Right cardiac atrium (tissue), 5 donors: ENCODE measurements at regions not wholly inside any gene's neighbourhood (a gene's known extent, or its start where the extent isn't known, plus 50 kb on each side); places are given as distances from the start of the nearest gene placed in this dataset.
"Not testable (repeated sequence)": the region's sequence is repeated elsewhere in the genome, so short reads cannot be mapped to it uniquely, and the experiment has no call there.

Experiments
- ATAC-seq, 2 donors: fragments of 200-7000 bp; cut with Tn5 transposase; one replicate each; pipeline versions ENCODE4 v1.8.0 to v1.9.1; 2020; ENCODE audit warnings: moderate library complexity in 2 of 2, mild to moderate bottlenecking in 1 of 2
- DNase-seq, 3 donors: peaks; one replicate each; pipeline ENCODE4 v3.0.0-alpha.2; 2020
- H3K27ac ChIP-seq: one replicate; pipeline ENCODE4 v1.5.1; 2013; ENCODE audit warnings: mild to moderate bottlenecking, low read length, control low read depth, moderate library complexity
- H3K27me3 ChIP-seq: one replicate; pipeline ENCODE4 v1.6.1; 2013; ENCODE audit not compliant: control insufficient read depth, insufficient read depth
- H3K4me1 ChIP-seq: one replicate; pipeline ENCODE4 v1.6.1; 2013; ENCODE audit warnings: low read length; ENCODE audit not compliant: control insufficient read depth, insufficient read depth
- H3K4me3 ChIP-seq: one replicate; pipeline ENCODE4 v1.5.1; 2013; ENCODE audit warnings: low read length, control low read depth
- H3K9me3 ChIP-seq: one replicate; pipeline ENCODE4 v1.6.1; 2013; ENCODE audit warnings: low read length; ENCODE audit not compliant: control insufficient read depth
- WGBS: extraction: QIAGEN DNeasy Blood & Tissue Kit; methylation state at CpG from one replicate; pipeline ENCODE4 v1.1.7; 2013; 5-methylcytosine and 5-hydroxymethylcytosine counted together
- intact Hi-C, 4 donors: fragments of 100-400 bp; cut with DNase I; formaldehyde crosslinking; loops; one replicate each; pipeline versions ENCODE4 v1.11.0 to v1.14.0; 2022 to 2023
- donor health status: healthy with polysubstance abuse.
- donor health status: DM: no; HTN: yes; CAD: no.
- donor health status: DM: no; HTN: no; CAD: no.
- donor health status: DM: no; HTN: yes; CAD: no; lungs with severe emphysema.
- donor health status: DM: yes; HTN: yes; CAD: no.

DNA sequence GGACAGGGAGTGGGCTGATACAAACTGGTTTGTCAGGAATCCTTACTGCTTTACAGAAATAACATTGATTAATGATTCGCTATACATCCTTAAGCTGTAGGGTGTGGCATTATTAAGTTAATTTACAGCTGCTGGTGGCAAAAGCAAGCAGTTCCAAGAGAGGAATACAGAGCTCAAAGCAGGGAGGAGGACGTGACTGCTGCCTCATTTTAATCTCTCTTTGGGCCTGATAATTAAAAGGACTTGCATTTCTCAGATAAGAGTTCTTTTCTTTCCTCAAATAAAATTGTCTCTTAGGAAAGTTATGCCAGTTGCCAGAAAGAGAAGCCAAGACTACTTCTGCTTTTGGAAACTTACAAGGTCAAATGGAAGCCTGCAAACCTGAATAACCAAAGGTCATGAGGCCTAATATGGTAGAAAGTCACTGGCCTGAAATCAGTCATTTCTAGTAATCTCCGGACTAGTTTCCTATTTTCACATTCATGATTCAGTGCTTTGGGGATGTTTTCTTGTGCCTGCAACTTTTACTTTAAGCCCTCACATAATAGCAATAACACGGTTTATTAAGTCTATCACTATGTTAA, 426.2 kb upstream of the SPATA31A3 start:
- DNase-seq, H3K27ac ChIP-seq, H3K4me3 ChIP-seq, H3K27me3 ChIP-seq, intact Hi-C loops, H3K4me1 ChIP-seq, H3K9me3 ChIP-seq: not testable (repeated sequence)
- peak; percentile 64 to 82 for ATAC-seq
- no CpG with 5 or more reads among the region's 4 CpGs for WGBS

DNA sequence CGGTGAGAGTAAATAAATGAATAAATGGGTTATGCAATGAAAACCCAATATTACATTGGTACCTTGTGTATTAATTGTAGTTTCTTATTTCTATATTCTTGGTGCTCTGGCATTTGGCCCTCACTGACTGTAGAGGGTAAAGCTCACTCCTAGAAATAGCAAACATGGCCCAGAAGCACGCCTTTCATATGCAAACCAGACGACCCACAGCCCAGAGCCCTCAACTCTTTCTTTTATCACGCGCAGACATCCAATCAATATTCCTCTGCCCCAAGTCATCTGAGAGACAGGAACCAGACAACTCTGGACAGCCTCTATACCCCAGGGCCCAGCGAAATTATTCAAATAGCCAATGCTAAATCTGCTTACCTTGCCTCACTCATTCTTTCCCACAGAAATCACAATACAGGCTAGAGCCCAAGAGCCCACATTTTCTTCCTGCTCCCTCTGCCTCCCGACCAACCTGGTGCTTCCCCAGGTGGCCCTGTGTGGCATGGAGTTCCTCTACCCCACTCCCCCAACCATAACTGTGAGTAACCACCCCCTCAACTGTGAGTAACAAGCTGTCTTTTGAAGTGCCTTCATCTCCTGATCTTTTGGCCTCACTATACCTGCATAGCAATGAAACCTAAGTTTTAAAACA, 425.1 kb upstream of the SPATA31A3 start:
- H3K4me3 ChIP-seq, ATAC-seq, H3K4me1 ChIP-seq, intact Hi-C loops, H3K9me3 ChIP-seq, H3K27me3 ChIP-seq, DNase-seq, H3K27ac ChIP-seq: not testable (repeated sequence)
- 90% methylated on average over 1 of the region's 7 CpGs for WGBS

DNA sequence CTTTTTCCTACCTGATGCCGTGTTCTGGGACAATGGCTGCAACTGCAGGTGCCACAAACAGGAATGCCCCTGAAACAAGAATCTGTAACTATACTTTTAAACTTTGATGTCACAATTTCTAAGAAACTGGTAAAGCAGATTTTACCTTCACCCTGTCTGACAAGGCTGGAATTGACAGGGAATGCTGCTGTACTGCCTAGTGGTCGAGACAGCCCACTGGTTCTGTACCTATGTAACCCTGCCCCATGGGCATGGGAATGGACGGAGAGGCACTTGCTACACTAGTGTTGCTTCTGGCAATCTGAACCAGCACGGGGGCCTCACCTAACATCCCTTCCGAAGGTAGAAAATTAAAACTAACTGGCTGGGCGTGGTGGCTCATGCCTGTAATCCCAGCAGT, 424.3 kb upstream of the SPATA31A3 start:
- WGBS: 89% methylated on average over 2 of the region's 6 CpGs
- DNase-seq: peak in 1 of 3 donors; percentile 5
- intact Hi-C loops: not testable (repeated sequence)

DNA sequence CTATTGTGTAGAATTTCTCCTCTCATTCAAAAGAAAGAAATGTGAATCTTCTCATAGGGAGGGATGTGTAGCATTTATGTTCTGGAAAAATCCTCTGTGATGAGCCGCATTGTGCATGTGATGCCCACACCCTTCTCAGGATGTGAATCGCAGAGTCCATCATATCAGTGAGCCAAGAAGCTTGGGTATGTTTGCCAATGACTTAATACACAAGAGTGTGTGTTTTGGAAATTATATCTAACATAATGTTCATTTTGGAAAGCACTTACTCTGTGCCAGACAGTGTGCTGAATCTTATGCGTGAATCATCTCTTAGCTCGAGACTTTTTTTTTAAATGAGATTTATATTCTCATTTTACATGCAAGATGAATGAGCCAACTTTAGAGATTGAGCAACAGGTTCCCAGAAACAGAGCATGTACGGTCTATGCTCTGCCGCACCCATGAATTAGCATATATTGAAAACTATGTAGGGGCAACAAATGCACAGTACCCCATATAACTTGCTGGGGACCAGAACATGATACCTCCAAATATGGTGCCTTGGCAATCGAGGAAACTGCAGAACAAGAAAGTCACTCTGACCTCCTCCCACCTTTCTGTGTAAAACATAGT, 418.4 kb upstream of the SPATA31A3 start:
- H3K27ac ChIP-seq, H3K4me3 ChIP-seq, H3K27me3 ChIP-seq, DNase-seq, H3K4me1 ChIP-seq, H3K9me3 ChIP-seq, intact Hi-C loops: not testable (repeated sequence)
- 57% methylated on average over 3 of the region's 7 CpGs for WGBS
- ATAC-seq: peak in 1 of 2 donors; percentile 36

More for the DNA sequence above, 424.3 kb upstream of the SPATA31A3 start:
- H3K27me3 ChIP-seq, H3K9me3 ChIP-seq, ATAC-seq, H3K4me1 ChIP-seq, H3K27ac ChIP-seq, H3K4me3 ChIP-seq: not testable (repeated sequence)

DNA sequence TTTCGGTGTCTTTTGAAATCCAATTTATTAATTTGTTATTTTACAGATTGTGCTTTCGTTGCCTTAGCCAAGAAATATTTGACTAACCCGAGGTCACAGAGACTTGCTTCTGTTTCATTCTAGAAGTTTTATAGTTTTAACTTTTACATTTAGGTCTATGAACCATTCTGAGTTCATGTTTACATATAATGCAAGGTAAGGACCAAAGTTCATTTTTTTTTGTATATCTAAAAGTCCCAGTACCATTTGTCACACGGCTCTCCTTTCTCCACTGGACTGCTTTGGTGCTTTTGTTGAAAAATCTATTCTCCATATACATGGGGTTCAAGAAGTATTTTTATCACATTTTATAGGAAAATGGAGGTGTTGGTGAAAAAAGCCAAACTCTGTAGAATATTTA, 411.4 kb upstream of the SPATA31A3 start:
- no CpG with 5 or more reads among the region's 4 CpGs for WGBS

DNA sequence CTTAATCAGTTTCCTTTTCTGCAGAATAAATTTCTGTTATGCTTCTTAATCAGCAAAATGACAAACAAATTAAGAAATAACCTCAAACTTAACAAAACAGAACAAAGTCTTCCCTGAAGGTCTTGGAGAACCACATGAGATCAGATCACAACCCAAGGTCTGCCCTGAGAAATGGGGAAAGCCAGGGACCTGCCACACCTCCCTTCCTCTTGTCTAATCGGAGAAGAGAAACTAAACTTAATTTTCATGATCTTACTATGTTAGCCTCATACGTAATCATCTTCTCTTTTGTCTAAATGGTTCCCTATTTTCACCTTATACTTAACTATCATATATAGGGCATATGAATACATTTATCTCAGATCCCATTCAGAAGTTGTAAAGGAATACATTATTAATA, 405.4 kb upstream of the SPATA31A3 start:
- WGBS: 85% methylated on average over 2 of the region's 2 CpGs
- ATAC-seq, H3K27ac ChIP-seq, H3K4me1 ChIP-seq, H3K4me3 ChIP-seq, H3K27me3 ChIP-seq, intact Hi-C loops, DNase-seq, H3K9me3 ChIP-seq: not testable (repeated sequence)

More for the DNA sequence above, 411.4 kb upstream of the SPATA31A3 start:
- H3K4me1 ChIP-seq, H3K27ac ChIP-seq, DNase-seq, H3K27me3 ChIP-seq, H3K9me3 ChIP-seq, intact Hi-C loops, H3K4me3 ChIP-seq, ATAC-seq: not testable (repeated sequence)

DNA sequence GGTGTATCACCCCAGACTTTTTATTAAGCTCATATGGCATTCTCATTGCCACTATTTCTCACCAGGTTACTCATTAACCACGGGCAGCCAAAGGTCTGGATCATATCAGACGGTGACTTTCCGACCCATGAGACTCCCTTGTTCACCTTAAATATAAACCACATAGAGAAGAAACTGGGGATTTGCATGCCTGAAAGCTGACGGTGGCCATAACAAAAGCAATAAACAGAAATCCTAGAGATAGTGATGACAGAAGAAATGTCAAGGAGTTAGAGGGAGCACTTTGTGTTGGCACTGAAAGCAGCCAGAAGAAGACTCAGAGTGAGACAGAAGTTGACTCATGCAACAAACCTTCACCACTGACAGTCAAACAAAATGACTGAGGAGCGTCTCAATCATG, 402.4 kb upstream of the SPATA31A3 start:
- H3K9me3 ChIP-seq, H3K4me3 ChIP-seq, intact Hi-C loops, H3K27me3 ChIP-seq, DNase-seq, H3K27ac ChIP-seq, H3K4me1 ChIP-seq: not testable (repeated sequence)
- 43% methylated on average over 1 of the region's 5 CpGs for WGBS
- peak in 1 of 2 donors; percentile 11 for ATAC-seq

DNA sequence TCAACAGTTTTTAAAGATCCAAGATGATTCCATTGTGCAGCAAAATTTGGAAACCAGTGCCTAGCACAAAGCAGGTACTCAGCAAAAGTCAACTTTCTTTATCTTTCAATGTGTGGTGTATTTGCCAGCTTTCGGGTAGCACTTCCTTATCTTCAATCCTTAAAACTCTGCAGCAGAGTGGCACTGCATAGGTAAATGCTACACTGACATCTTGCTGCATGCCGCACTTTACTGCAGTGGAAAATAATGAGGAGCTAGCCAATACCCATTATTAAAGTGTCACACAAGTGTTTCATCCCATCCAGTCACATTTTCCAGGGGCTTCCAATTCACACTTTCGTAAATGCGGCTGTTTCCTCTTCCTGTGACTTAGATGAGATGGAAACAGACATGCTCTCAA, 401.7 kb upstream of the SPATA31A3 start:
- H3K27me3 ChIP-seq, H3K4me1 ChIP-seq, intact Hi-C loops, H3K4me3 ChIP-seq, DNase-seq, H3K27ac ChIP-seq, H3K9me3 ChIP-seq: not testable (repeated sequence)
- peak in 1 of 2 donors; percentile 20 for ATAC-seq
- 46% methylated on average over 2 of the region's 4 CpGs for WGBS

DNA sequence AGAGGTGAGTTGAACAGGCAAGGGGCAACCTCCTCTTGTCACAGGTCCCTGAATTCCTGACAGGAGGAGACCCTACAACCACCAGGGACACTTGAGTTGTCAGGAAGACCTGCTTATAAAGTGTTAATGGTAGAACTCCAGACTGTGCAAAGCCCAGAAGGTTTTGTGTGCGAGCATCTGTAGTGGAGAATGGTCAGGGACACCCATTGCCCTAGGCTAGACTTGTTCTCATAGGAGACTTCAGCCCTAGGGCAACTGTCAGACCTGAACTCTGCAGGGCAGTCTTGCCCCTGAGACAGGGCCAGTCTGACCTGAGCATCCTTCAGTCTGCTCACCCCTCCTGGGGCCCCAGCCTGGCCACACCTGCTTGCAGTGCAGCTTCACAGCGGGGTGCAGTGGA, 377.3 kb upstream of the SPATA31A3 start:
- ATAC-seq: peak in 1 of 2 donors; percentile 24
- WGBS: no CpG with 5 or more reads among the region's 2 CpGs

DNA sequence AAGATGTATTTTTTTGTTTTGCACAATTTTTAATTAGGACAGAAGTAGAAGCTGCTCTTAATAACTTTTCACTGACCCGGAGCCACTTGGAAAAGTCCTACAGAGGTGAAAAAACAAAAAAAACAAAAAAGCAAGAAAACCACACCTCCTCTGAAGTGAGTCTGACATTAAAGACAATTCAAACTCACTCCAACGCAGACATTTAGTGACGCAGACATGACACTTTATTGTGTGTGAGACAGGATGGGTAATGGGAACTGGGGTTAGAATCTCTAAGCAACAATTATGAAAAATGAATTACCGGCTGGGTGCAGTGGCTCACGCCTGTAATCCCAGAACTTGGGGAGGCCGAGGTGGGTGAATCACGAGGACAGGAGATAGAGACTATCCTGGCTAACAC, 370.0 kb upstream of the SPATA31A3 start:
- H3K4me3 ChIP-seq, H3K27me3 ChIP-seq, H3K9me3 ChIP-seq, ATAC-seq, H3K4me1 ChIP-seq, DNase-seq, intact Hi-C loops, H3K27ac ChIP-seq: not testable (repeated sequence)
- WGBS: no CpG with 5 or more reads among the region's 7 CpGs

More for the DNA sequence above, 377.3 kb upstream of the SPATA31A3 start:
- DNase-seq, H3K9me3 ChIP-seq, H3K27ac ChIP-seq, H3K4me3 ChIP-seq, intact Hi-C loops, H3K27me3 ChIP-seq, H3K4me1 ChIP-seq: not testable (repeated sequence)

DNA sequence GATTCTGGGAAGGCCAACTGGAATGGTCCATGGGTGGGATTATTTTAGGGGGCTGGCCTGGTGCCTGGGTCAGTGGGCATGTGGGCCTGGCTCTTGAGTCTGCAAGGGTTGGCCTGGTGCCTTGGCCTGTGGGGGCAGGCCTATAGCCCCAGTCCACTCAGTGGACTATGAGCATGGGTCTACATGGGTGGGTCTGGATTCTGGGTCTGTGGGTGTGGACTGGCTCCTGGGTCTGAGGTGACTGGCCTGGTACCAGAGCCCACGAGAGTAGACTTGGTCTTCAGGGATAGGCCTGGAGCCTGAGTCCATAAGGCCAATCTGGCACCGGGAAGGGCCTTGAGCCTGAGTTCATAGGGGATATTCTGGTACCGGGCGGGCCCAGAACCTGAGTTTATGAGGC, 361.6 kb upstream of the SPATA31A3 start:
- H3K9me3 ChIP-seq, H3K27ac ChIP-seq, H3K27me3 ChIP-seq, H3K4me3 ChIP-seq, H3K4me1 ChIP-seq, DNase-seq, intact Hi-C loops: not testable (repeated sequence)
- peak; percentile 39 to 56 for ATAC-seq
- WGBS: no CpG with 5 or more reads among the region's 4 CpGs
